H1 (cell line): ENCODE measurements at regions not wholly inside any gene's neighbourhood (a gene's known extent, or its start where the extent isn't known, plus 50 kb on each side); places are given as distances from the start of the nearest gene placed in this dataset.

ENCODE experiments used
- CTCF ChIA-PET: fragments of 300-600 bp; sonication (Branson Sonifier 250); formaldehyde crosslinking; loops from one replicate; lab custom pipeline; 2021; ENCODE audit not compliant: partially characterized antibody; lab: Charles Lee
- POLR2A ChIA-PET: fragments of 300-600 bp; sonication (Branson Sonifier 250); formaldehyde crosslinking; loops from one replicate; lab custom pipeline; 2021; ENCODE audit warnings: inconsistent platforms; ENCODE audit not compliant: partially characterized antibody; lab: Charles Lee
- DNase-seq, 2 experiments: peaks; one replicate each; pipeline versions ENCODE4 v3.0.0 to v3.0.0-alpha.2; 2010 to 2022; ENCODE audit warnings: low spot score in 2 of 2, low read depth in 1 of 2, mixed read lengths in 1 of 2
- FAIRE-seq: peaks from 2 replicates; lab custom pipeline; 2011; peaks lifted over from hg19 to GRCh38; lab: Jason Lieb, UNC
- H2AFZ ChIP-seq: 2 replicates; pipeline ENCODE4 v1.8.1; 2012; ENCODE audit warnings: low read length, inconsistent platforms
- H2AK5ac ChIP-seq: 2 replicates; pipeline ENCODE4 v1.6.1; 2013; ENCODE audit warnings: low read depth, low read length
- H2BK120ac ChIP-seq: replicated peaks from 2 replicates; pipeline ENCODE3; 2013; ENCODE audit warnings: low read depth, low read length, inconsistent platforms
- H2BK12ac ChIP-seq: 2 replicates; pipeline ENCODE4 v1.6.1; 2013; ENCODE audit warnings: low read depth, low read length
- H2BK15ac ChIP-seq: 2 replicates; pipeline ENCODE4 v1.6.1; 2013; ENCODE audit warnings: low read length
- H2BK20ac ChIP-seq: 2 replicates; pipeline ENCODE4 v1.6.1; 2013; ENCODE audit warnings: low read length
- H2BK5ac ChIP-seq: 2 replicates; pipeline ENCODE4 v1.6.1; 2013; ENCODE audit warnings: low read depth, low read length
- H3K14ac ChIP-seq: 2 replicates; pipeline ENCODE4 v1.6.1; 2013; ENCODE audit warnings: inconsistent platforms; ENCODE audit not compliant: insufficient read length
- H3K18ac ChIP-seq: 2 replicates; pipeline ENCODE4 v1.6.1; 2013; ENCODE audit warnings: low read length; ENCODE audit errors: extremely low read depth
- H3K23ac ChIP-seq: 2 replicates; pipeline ENCODE4 v1.6.1; 2013; ENCODE audit warnings: inconsistent platforms; ENCODE audit not compliant: insufficient read length
- H3K23me2 ChIP-seq: 2 replicates; pipeline ENCODE4 v1.6.1; 2013; ENCODE audit warnings: low read depth, low read length
- H3K27ac ChIP-seq: 2 replicates; pipeline ENCODE4 v1.6.1; 2011; ENCODE audit warnings: low read depth, low read length, inconsistent platforms
- H3K27me3 ChIP-seq, 4 experiments: replicated peaks in 1 of 4; 1 replicate in 1 of 4; 2 replicates in 3 of 4; pipeline versions ENCODE4 v1.6.1 to v1.8.1; 2011 to 2013; ENCODE audit warnings: low read length in 3 of 4, mild to moderate bottlenecking in 3 of 4, inconsistent platforms in 2 of 4, mixed read lengths in 2 of 4, moderate library complexity in 1 of 4; ENCODE audit not compliant: control insufficient read depth in 3 of 4, insufficient read depth in 3 of 4; ENCODE audit errors: extremely low read depth in 1 of 4
- H3K36me3 ChIP-seq, 4 experiments: 2 replicates each; pipeline versions ENCODE4 v1.6.1 to v1.8.1; 2011 to 2013; ENCODE audit warnings: mild to moderate bottlenecking in 4 of 4, low read length in 3 of 4, moderate library complexity in 2 of 4, control low read depth in 1 of 4, inconsistent platforms in 1 of 4; ENCODE audit not compliant: insufficient read depth in 4 of 4, control insufficient read depth in 2 of 4
- H3K4ac ChIP-seq: replicated peaks from 2 replicates; pipeline ENCODE3; 2013; ENCODE audit warnings: low read length, low read depth, mixed read lengths, inconsistent platforms; ENCODE audit not compliant: insufficient read length
- H3K4me1 ChIP-seq, 4 experiments: replicated peaks in 1 of 4; 1 replicate in 1 of 4; 2 replicates in 3 of 4; pipeline versions ENCODE4 v1.6.1 to v1.8.1; 2011 to 2013; ENCODE audit warnings: low read length in 3 of 4, inconsistent platforms in 2 of 4, mixed read lengths in 1 of 4; ENCODE audit not compliant: insufficient read depth in 4 of 4, control insufficient read depth in 3 of 4
- H3K4me2 ChIP-seq, 2 experiments: 2 replicates each; pipeline versions ENCODE4 v1.6.1 to v1.8.1; 2011 to 2013; ENCODE audit warnings: low read depth in 2 of 2, low read length in 2 of 2, control low read depth in 1 of 2, inconsistent platforms in 1 of 2, mild to moderate bottlenecking in 1 of 2; ENCODE audit not compliant: insufficient read depth in 1 of 2
- H3K4me3 ChIP-seq, 4 experiments: fragments of 200-600, 300-600 bp in 1 of 4; sonication (generic), shearing (Covaris generic), sonication (Bioruptor Twin) in 1 of 4; 2 replicates each; pipeline versions ENCODE4 v1.5.1 to v1.8.1; 2011 to 2016; ENCODE audit warnings: low read length in 4 of 4, low read depth in 3 of 4, control low read depth in 2 of 4, inconsistent platforms in 2 of 4, mild to moderate bottlenecking in 2 of 4, mixed read lengths in 1 of 4, moderate library complexity in 1 of 4; ENCODE audit not compliant: insufficient read depth in 2 of 4; ENCODE audit errors: extremely low read depth in 1 of 4
- H3K56ac ChIP-seq: replicated peaks from 2 replicates; pipeline ENCODE3; 2013; ENCODE audit warnings: low read depth, mild to moderate bottlenecking, mixed read lengths, low read length, inconsistent platforms; ENCODE audit not compliant: insufficient read length
- H3K79me1 ChIP-seq: 2 replicates; pipeline ENCODE4 v1.6.1; 2013; ENCODE audit warnings: low read depth, low read length, control low read depth
- H3K79me2 ChIP-seq, 2 experiments: 2 replicates each; pipeline versions ENCODE4 v1.6.1 to v1.8.1; 2012 to 2013; ENCODE audit warnings: low read length in 2 of 2, mild to moderate bottlenecking in 2 of 2, inconsistent platforms in 1 of 2; ENCODE audit not compliant: insufficient read depth in 2 of 2, control insufficient read depth in 1 of 2
- H3K9ac ChIP-seq, 4 experiments: replicated peaks in 1 of 4; 1 replicate in 1 of 4; 2 replicates in 3 of 4; pipeline versions ENCODE4 v1.6.1 to v1.8.1; 2011 to 2013; ENCODE audit warnings: low read depth in 3 of 4, low read length in 3 of 4, control low read depth in 2 of 4, mild to moderate bottlenecking in 2 of 4, moderate library complexity in 2 of 4, inconsistent platforms in 1 of 4; ENCODE audit errors: extremely low read depth in 1 of 4
- H3K9me3 ChIP-seq, 2 experiments: 2 replicates each; pipeline versions ENCODE4 v1.6.1 to v1.8.1; 2012 to 2013; ENCODE audit warnings: mild to moderate bottlenecking in 2 of 2, moderate library complexity in 2 of 2, control low read depth in 1 of 2, inconsistent platforms in 1 of 2, low read depth in 1 of 2, low read length in 1 of 2, mixed read lengths in 1 of 2; ENCODE audit not compliant: insufficient read depth in 2 of 2
- H4K20me1 ChIP-seq, 2 experiments: replicated peaks in 1 of 2; 2 replicates each; pipeline versions ENCODE3 to v1.8.1; 2011 to 2013; ENCODE audit warnings: inconsistent platforms in 2 of 2, low read length in 2 of 2, mild to moderate bottlenecking in 1 of 2; ENCODE audit not compliant: insufficient read depth in 2 of 2, control insufficient read depth in 1 of 2
- H4K5ac ChIP-seq: 2 replicates; pipeline ENCODE4 v1.6.1; 2013; ENCODE audit warnings: low read length, low read depth, mixed read lengths, inconsistent platforms; ENCODE audit not compliant: insufficient read length
- H4K8ac ChIP-seq: 2 replicates; pipeline ENCODE4 v1.8.0; 2013; ENCODE audit warnings: mild to moderate bottlenecking, moderate library complexity, low read length, inconsistent platforms; ENCODE audit not compliant: insufficient read depth; ENCODE audit errors: extremely low read depth
- H4K91ac ChIP-seq: replicated peaks from 2 replicates; pipeline ENCODE3; 2013; ENCODE audit warnings: low read length, mixed read lengths, inconsistent platforms; ENCODE audit not compliant: insufficient read length
- CBX8 ChIP-seq: fragments of 300-800, 300-1000 bp; sonication (generic); IDR thresholded peaks from 2 replicates; pipeline ENCODE4 v1.7.1; 2016; ENCODE audit warnings: low read depth, low read length, borderline replicate concordance
- CEBPB ChIP-seq: IDR thresholded peaks from 2 replicates; pipeline ENCODE4 v1.6.1; 2012; ENCODE audit warnings: low read depth, low read length
- WGBS, 2 experiments: shearing (Covaris generic) in 1 of 2; methylation state at CpG; one replicate each; pipeline versions ENCODE4 v1.1.6 to v1.1.7; 2013 to 2015; ENCODE audit warnings: low lambda C conversion rate in 2 of 2, mixed read lengths in 2 of 2, inconsistent platforms in 1 of 2, low coverage in 1 of 2, missing lambda C conversion rate in 1 of 2; ENCODE audit not compliant: insufficient replicate concordance in 2 of 2, insufficient coverage in 1 of 2, insufficient read length in 1 of 2; ENCODE audit errors: extremely low coverage in 1 of 2, missing lambda C conversion rate in 1 of 2; 5-methylcytosine and 5-hydroxymethylcytosine counted together

DNA sequence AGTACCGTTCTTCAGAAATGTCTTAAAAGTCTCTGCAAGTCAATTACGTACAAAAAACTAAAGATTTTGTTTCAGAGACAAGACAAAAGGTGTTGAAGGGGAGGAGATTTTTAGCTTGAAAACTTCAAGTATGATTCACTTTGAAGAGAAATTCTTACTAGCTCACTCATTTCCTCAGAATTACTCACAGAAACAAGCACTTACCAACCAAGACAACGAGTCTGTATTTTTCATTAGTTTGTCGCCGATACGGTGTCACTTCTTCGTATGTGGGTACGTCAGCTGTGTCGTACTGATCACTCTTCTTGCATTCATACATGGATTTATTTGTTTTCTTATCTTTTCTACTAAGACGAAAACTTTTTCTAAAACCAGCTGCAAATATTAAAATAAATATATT, 90.6 kb upstream of the ODAD2 start:
- H3K4me2 ChIP-seq: no peak overlapping the region
- H2BK120ac ChIP-seq: no peak overlapping the region
- no peak overlapping the region for H3K9ac ChIP-seq
- no peaks in the 10 kb centered on the region for H3K79me1 ChIP-seq
- H3K27ac ChIP-seq: no peak overlapping the region
- no peak overlapping the region for H2BK12ac ChIP-seq
- no peak overlapping the region for H2AFZ ChIP-seq
- no peak overlapping the region for H3K18ac ChIP-seq
- no peak overlapping the region for H4K5ac ChIP-seq
- no peaks in the 10 kb centered on the region for H3K9me3 ChIP-seq
- no peaks in the 10 kb centered on the region for H3K27me3 ChIP-seq
- CTCF ChIA-PET: interaction anchor here (0.6 to 1.5 kb wide), 5 partner anchors 12 to 717 kb away, joined by 3 read pairs; no protein-coding TSS in a partner anchor
- H4K8ac ChIP-seq: no peak overlapping the region
- no peak overlapping the region for H2AK5ac ChIP-seq
- FAIRE-seq: no peak
- H2BK5ac ChIP-seq: no peak overlapping the region
- H3K4me3 ChIP-seq: no peak overlapping the region
- H3K4me1 ChIP-seq: no peaks in the 10 kb centered on the region
- no peaks in the 10 kb centered on the region for H4K20me1 ChIP-seq
- H3K36me3 ChIP-seq: no peaks in the 10 kb centered on the region
- no peak overlapping the region for H3K4ac ChIP-seq
- no peaks in the 10 kb centered on the region for H3K23me2 ChIP-seq
- WGBS, 2 experiments: 90% methylated on average over 10 of the region's 10 CpGs; no CpG with 5 or more reads in 1 of the 2 experiments
- H3K14ac ChIP-seq: no peak overlapping the region
- H2BK15ac ChIP-seq: no peak overlapping the region
- no peaks in the 10 kb centered on the region for H3K79me2 ChIP-seq
- H3K56ac ChIP-seq: no peak overlapping the region
- no peak overlapping the region for H4K91ac ChIP-seq
- POLR2A ChIA-PET: no interaction called here
- no peak for DNase-seq
- no peak overlapping the region for H3K23ac ChIP-seq
- no peak overlapping the region for H2BK20ac ChIP-seq
- TF ChIP-seq CBX8 (no peak), CEBPB (no peak)
